ENCODE measurements at regions not wholly inside any gene's neighbourhood (a gene's known extent, or its start where the extent isn't known, plus 50 kb on each side); places are given as distances from the start of the nearest gene placed in this dataset.

DNA sequence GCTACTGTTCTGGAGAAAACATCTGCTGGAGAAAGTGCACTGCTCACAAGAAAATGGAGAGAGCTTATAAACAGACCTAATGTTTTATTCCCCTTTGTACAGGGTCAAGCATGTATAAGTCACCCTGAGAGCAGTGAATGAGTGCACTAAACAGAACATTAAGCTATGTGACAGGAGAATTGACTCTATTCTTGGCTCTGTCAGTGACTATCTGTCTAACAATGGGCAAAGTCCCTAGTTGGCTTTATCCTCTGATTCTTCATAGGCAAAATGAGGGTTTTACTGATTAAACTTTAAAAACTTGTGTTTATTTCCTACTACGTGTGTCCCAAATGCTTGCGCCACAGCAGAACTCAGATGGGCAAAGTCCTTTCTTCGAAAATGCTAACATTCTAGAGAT is 655.1 kb upstream of the SLC39A10 start:
- TF ChIP-seq, protein P1, sequence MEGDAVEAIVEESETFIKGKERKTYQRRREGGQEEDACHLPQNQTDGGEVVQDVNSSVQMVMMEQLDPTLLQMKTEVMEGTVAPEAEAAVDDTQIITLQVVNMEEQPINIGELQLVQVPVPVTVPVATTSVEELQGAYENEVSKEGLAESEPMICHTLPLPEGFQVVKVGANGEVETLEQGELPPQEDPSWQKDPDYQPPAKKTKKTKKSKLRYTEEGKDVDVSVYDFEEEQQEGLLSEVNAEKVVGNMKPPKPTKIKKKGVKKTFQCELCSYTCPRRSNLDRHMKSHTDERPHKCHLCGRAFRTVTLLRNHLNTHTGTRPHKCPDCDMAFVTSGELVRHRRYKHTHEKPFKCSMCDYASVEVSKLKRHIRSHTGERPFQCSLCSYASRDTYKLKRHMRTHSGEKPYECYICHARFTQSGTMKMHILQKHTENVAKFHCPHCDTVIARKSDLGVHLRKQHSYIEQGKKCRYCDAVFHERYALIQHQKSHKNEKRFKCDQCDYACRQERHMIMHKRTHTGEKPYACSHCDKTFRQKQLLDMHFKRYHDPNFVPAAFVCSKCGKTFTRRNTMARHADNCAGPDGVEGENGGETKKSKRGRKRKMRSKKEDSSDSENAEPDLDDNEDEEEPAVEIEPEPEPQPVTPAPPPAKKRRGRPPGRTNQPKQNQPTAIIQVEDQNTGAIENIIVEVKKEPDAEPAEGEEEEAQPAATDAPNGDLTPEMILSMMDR (conservative IDR thresholded peaks at IDR 0.05; ENCODE audit: low read depth, low read length) = no peak
- no peak for TF ChIP-seq EZH2 (IDR thresholded peaks at IDR 0.05; ENCODE audit: borderline replicate concordance, low read depth, low read length, poor library complexity, severe bottlenecking)
